K562 (cell line): ENCODE measurements at regions not wholly inside any gene's neighbourhood (a gene's known extent, or its start where the extent isn't known, plus 50 kb on each side); places are given as distances from the start of the nearest gene placed in this dataset.

Experiments
- ATAC-seq: fragments of 200-7000 bp; cut with Tn5 transposase; 3 replicates; pipeline ENCODE4 v1.9.1; 2020; ENCODE audit warnings: moderate library complexity
- BruUV-seq: library from RNA; stranded (reverse); fragments of 400-500 nt; replicated peaks from 2 replicates; lab custom pipeline; 2021; lab: Mats Ljungman, UMichigan
- CTCF ChIA-PET: fragments of 300-600 bp; formaldehyde crosslinking; extraction: SDS; loops from one replicate; lab custom pipeline; 2021; ENCODE audit warnings: low intra/inter-chr PET ratio; lab: Yijun Ruan, JAX
- POLR2A ChIA-PET: fragments of 300-600, 350-650 bp; sonication (Branson Sonifier 250); formaldehyde crosslinking; extraction: SDS; loops from one replicate; lab custom pipeline; 2021; ENCODE audit warnings: antibody characterized with exemption, inconsistent platforms; lab: Yijun Ruan, JAX
- DNase-seq, 4 experiments: peaks; one replicate each; pipeline versions ENCODE4 v3.0.0 to v3.0.0-alpha.2; 2011 to 2018; ENCODE audit warnings: low spot score in 3 of 4, mixed read lengths in 3 of 4; ENCODE audit errors: extremely low read depth in 1 of 4
- FAIRE-seq: peaks from 2 replicates; lab custom pipeline; 2011; peaks lifted over from hg19 to GRCh38; lab: Jason Lieb, UNC
- H2AFZ ChIP-seq: 2 replicates; pipeline ENCODE4 v1.6.0; 2011; ENCODE audit warnings: low read depth, low read length, control low read depth, inconsistent platforms
- H3K27ac ChIP-seq: fragments of 200-600 bp; 3 replicates; pipeline ENCODE4 v1.8.0; 2011; ENCODE audit warnings: low read depth, mild to moderate bottlenecking, control low read depth, inconsistent platforms, low read length, moderate library complexity, mixed read lengths; ENCODE audit errors: extremely low read depth
- H3K27me3 ChIP-seq, 2 experiments: fragments of 300-600 bp in 1 of 2; 2 replicates in 1 of 2; 3 replicates in 1 of 2; pipeline versions ENCODE4 v1.6.0 to v1.8.0; 2011; ENCODE audit warnings: inconsistent platforms in 2 of 2, low read length in 2 of 2, mild to moderate bottlenecking in 1 of 2, mixed read lengths in 1 of 2, moderate library complexity in 1 of 2; ENCODE audit not compliant: control insufficient read depth in 2 of 2, insufficient read depth in 2 of 2
- H3K36me3 ChIP-seq: fragments of 300-600 bp; 3 replicates; pipeline ENCODE4 v1.8.0; 2011; ENCODE audit warnings: mild to moderate bottlenecking, low read length, inconsistent platforms; ENCODE audit not compliant: control insufficient read depth, insufficient read depth
- H3K4me1 ChIP-seq, 2 experiments: fragments of 200-600 bp in 1 of 2; replicated peaks in 1 of 2; 2 replicates in 1 of 2; 3 replicates in 1 of 2; pipeline versions ENCODE4 v1.5.1 to v1.8.0; 2011; ENCODE audit warnings: inconsistent platforms in 2 of 2, low read length in 2 of 2, mild to moderate bottlenecking in 1 of 2, mixed read lengths in 1 of 2, moderate library complexity in 1 of 2; ENCODE audit not compliant: control insufficient read depth in 2 of 2, insufficient read depth in 2 of 2
- H3K4me2 ChIP-seq: 2 replicates; pipeline ENCODE4 v1.6.1; 2011; ENCODE audit warnings: low read length, control low read depth, inconsistent platforms, mixed read lengths; ENCODE audit not compliant: insufficient read depth
- H3K4me3 ChIP-seq: fragments of 200-600 bp; sonication (generic), shearing (Covaris generic); 2 replicates; pipeline ENCODE4 v1.5.1; 2016; ENCODE audit warnings: control low read depth, inconsistent platforms
- H3K79me2 ChIP-seq: fragments of 200-600 bp; 3 replicates; pipeline ENCODE4 v1.8.0; 2011; ENCODE audit warnings: low read length, inconsistent platforms; ENCODE audit not compliant: control insufficient read depth, insufficient read depth
- H3K9ac ChIP-seq, 2 experiments: 2 replicates each; pipeline versions ENCODE4 v1.6.0 to v1.6.1; 2011; ENCODE audit warnings: low read depth in 2 of 2, low read length in 2 of 2, control low read depth in 1 of 2, inconsistent platforms in 1 of 2, mild to moderate bottlenecking in 1 of 2, mixed read lengths in 1 of 2; ENCODE audit not compliant: insufficient read depth in 1 of 2
- H3K9me1 ChIP-seq: one replicate; pipeline ENCODE4 v1.6.0; 2011; ENCODE audit warnings: inconsistent platforms, mild to moderate bottlenecking, low read length, moderate library complexity; ENCODE audit not compliant: control insufficient read depth, insufficient read depth
- H3K9me3 ChIP-seq: replicated peaks from 2 replicates; pipeline ENCODE4 v1.5.1; 2011; ENCODE audit warnings: low read depth, low read length, inconsistent platforms; ENCODE audit not compliant: control insufficient read depth, insufficient read depth
- H4K20me1 ChIP-seq: replicated peaks from 2 replicates; pipeline ENCODE4 v1.6.1; 2011; ENCODE audit warnings: low read length, inconsistent platforms, mixed read lengths; ENCODE audit not compliant: control insufficient read depth, insufficient read depth
- ARHGAP35 ChIP-seq: fragments of 450-650 bp; IDR thresholded peaks from 2 replicates; pipeline ENCODE4 v1.6.1; 2018; ENCODE audit not compliant: partially characterized antibody
- FOS ChIP-seq: IDR thresholded peaks from 3 replicates; pipeline ENCODE4 v1.6.1; 2011; ENCODE audit not compliant: insufficient read length; ENCODE audit errors: extremely low read depth
- RAD51 ChIP-seq: fragments of 450-650 bp; IDR thresholded peaks from 2 replicates; pipeline ENCODE4 v1.7.1; 2016; ENCODE audit warnings: low read depth, mild to moderate bottlenecking, borderline replicate concordance
- SIN3B ChIP-seq: fragments of 450-650 bp; IDR thresholded peaks from 2 replicates; pipeline ENCODE4 v1.6.1; 2017; ENCODE audit warnings: low read depth, mild to moderate bottlenecking, moderate library complexity
- TAL1 ChIP-seq: fragments of 450-650 bp; IDR thresholded peaks from 2 replicates; pipeline ENCODE4 v1.6.1; 2016; ENCODE audit warnings: mild to moderate bottlenecking
- ZNF143 ChIP-seq: sonication (generic); formaldehyde crosslinking; IDR thresholded peaks from 2 replicates; pipeline ENCODE4 v1.9.0; 2022; ENCODE audit warnings: mild to moderate bottlenecking, missing genetic modification reagents
- ZNF274 ChIP-seq: IDR thresholded peaks from 2 replicates; pipeline ENCODE4 v1.6.1; 2011; ENCODE audit warnings: low read depth, mild to moderate bottlenecking, low read length, moderate library complexity, borderline replicate concordance
- ZNF644 ChIP-seq: fragments of 200-800 bp; sonication (Bioruptor generic); IDR thresholded peaks from 2 replicates; pipeline ENCODE4 v1.6.1; 2016; ENCODE audit warnings: low read depth, missing genetic modification characterization, missing compliant biosample characterization
- WGBS: fragments of 100-300 bp; shearing (Covaris generic); methylation state at CpG from one replicate; pipeline ENCODE4 v1.1.6; 2016; ENCODE audit warnings: low coverage, mixed read lengths; ENCODE audit not compliant: insufficient coverage; ENCODE audit errors: missing lambda C conversion rate; 5-methylcytosine and 5-hydroxymethylcytosine counted together
- in situ Hi-C: fragments of 300-500 bp; cut with MboI; formaldehyde crosslinking; loops from 4 replicates; pipeline ENCODE4 v1.15.0; 2018; ENCODE audit warnings: inconsistent platforms, mixed read lengths
- intact Hi-C: fragments of 100-400 bp; cut with micrococcal nuclease; formaldehyde crosslinking; loops from 2 replicates; pipeline ENCODE4 v1.14.2; 2022
- TF ChIP-seq, protein P1 (sequence below): sonication (generic); formaldehyde crosslinking; IDR thresholded peaks from 2 replicates; pipeline ENCODE4 v1.8.0; 2022; ENCODE audit warnings: mild to moderate bottlenecking, missing genetic modification reagents
- TF ChIP-seq, protein P2 (sequence below): fragments of 250-450 bp; sonication (Bioruptor Pico); IDR thresholded peaks from 2 replicates; pipeline ENCODE4 v1.5.0; 2021; ENCODE audit warnings: mild to moderate bottlenecking, borderline replicate concordance
- TF ChIP-seq, protein P3 (sequence below): fragments of 450-650 bp; IDR thresholded peaks from 2 replicates; pipeline ENCODE4 v1.6.1; 2014; ENCODE audit warnings: low read depth, mild to moderate bottlenecking, moderate library complexity, borderline replicate concordance

DNA sequence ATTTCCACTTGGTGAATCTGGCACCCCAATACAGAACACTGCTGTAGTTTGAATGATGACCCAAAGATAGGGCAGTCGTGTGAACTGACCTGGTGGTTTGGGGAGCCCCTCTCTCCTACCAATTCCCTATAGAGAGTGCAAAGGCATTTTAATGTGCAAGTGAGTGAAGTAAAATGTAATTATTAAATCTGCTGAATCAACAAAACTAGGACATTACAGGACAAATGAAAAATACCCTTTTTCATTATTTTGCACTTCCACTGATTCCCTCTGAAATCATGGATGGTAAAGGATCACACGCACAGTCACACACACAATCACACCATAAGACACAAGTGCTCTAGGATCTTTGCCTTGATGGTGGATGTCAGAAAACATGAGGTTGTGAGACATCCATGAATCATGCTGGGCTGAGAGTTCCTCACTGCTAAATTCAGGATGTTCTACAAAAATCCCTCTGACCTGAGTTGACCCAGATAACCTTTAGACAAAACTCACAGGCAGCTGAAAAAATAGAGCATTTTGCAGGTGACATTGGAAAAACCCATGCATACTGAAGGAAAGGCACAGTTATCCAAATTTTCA lies 197.4 kb downstream of the FBXO15 start (continued):
- TF ChIP-seq ARHGAP35 (no peak), TAL1 (no peak)
- TF ChIP-seq, all 486 proteins: peak for 5

DNA sequence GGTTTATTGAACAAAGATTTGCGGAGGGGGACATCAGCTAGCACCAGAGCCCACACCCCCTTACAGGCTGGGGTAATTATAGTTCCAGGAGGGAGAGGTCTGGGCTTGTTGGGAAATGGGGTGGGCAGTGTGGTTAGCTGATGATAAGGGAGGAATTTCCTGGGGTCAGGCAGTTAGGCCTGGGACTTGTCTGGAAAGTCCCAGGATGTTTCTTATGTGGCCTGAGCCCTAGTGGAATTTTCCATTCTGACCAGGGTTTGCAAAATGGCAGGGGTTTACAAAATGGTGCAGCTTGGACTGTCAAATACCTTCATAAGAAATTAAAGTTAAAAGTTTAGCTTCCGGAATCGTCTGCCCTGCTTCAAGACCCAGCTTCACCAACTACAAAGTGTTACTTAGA lies 199.1 kb downstream of the FBXO15 start:
- no peak for FAIRE-seq
- no peak for DNase-seq
- in situ Hi-C loops, result no loop called here
- Histone ChIP-seq H4K20me1 (no peaks in the 10 kb centered on the region), H3K9ac (no peak overlapping the region), H2AFZ (no peak overlapping the region), H3K27me3 (no peaks in the 10 kb centered on the region; a peak in 1 of 5 replicates), H3K4me3 (no peak overlapping the region), H3K4me1 (no peaks in the 10 kb centered on the region), H3K4me2 (no peak overlapping the region), H3K9me1 (no peaks in the 10 kb centered on the region), H3K36me3 (no peaks in the 10 kb centered on the region)
- 0% methylated on average over 3 of the region's 3 CpGs for WGBS
- BruUV-seq, result no TSS peak
- POLR2A ChIA-PET, result no interaction called here
- intact Hi-C loops, result no loop called here
- TF ChIP-seq, protein P1, sequence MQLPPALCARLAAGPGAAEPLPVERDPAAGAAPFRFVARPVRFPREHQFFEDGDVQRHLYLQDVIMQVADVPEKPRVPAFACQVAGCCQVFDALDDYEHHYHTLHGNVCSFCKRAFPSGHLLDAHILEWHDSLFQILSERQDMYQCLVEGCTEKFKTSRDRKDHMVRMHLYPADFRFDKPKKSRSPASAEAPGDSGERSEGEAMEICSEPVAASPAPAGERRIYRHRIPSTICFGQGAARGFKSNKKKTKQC (CRISPR knock-in tag), result no peak
- no peak for TF ChIP-seq FOS
- TF ChIP-seq ZNF274, result no peak
- TF ChIP-seq RAD51, result no peak
- TF ChIP-seq, protein P2, sequence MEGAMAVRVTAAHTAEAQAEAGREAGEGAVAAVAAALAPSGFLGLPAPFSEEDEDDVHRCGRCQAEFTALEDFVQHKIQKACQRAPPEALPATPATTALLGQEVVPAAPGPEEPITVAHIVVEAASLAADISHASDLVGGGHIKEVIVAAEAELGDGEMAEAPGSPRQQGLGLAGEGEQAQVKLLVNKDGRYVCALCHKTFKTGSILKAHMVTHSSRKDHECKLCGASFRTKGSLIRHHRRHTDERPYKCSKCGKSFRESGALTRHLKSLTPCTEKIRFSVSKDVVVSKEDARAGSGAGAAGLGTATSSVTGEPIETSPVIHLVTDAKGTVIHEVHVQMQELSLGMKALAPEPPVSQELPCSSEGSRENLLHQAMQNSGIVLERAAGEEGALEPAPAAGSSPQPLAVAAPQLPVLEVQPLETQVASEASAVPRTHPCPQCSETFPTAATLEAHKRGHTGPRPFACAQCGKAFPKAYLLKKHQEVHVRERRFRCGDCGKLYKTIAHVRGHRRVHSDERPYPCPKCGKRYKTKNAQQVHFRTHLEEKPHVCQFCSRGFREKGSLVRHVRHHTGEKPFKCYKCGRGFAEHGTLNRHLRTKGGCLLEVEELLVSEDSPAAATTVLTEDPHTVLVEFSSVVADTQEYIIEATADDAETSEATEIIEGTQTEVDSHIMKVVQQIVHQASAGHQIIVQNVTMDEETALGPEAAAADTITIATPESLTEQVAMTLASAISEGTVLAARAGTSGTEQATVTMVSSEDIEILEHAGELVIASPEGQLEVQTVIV (CRISPR knock-in tag), result no peak
- no peak for TF ChIP-seq SIN3B
- TF ChIP-seq, protein P3, sequence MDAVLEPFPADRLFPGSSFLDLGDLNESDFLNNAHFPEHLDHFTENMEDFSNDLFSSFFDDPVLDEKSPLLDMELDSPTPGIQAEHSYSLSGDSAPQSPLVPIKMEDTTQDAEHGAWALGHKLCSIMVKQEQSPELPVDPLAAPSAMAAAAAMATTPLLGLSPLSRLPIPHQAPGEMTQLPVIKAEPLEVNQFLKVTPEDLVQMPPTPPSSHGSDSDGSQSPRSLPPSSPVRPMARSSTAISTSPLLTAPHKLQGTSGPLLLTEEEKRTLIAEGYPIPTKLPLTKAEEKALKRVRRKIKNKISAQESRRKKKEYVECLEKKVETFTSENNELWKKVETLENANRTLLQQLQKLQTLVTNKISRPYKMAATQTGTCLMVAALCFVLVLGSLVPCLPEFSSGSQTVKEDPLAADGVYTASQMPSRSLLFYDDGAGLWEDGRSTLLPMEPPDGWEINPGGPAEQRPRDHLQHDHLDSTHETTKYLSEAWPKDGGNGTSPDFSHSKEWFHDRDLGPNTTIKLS, result no peak
- TF ChIP-seq ZNF644 (tag), result no peak
- TF ChIP-seq ZNF143, result no peak
- TF ChIP-seq, all 486 proteins: peak for 0
- ATAC-seq, result no peak
- no peak overlapping the region for H3K27ac ChIP-seq
- CTCF ChIA-PET, result no interaction called here
- no peaks in the 10 kb centered on the region for H3K9me3 ChIP-seq
- H3K79me2 ChIP-seq, result no peaks in the 10 kb centered on the region
